ENCODE measurements at regions not wholly inside any gene's neighbourhood (a gene's known extent, or its start where the extent isn't known, plus 50 kb on each side); places are given as distances from the start of the nearest gene placed in this dataset.

DNA sequence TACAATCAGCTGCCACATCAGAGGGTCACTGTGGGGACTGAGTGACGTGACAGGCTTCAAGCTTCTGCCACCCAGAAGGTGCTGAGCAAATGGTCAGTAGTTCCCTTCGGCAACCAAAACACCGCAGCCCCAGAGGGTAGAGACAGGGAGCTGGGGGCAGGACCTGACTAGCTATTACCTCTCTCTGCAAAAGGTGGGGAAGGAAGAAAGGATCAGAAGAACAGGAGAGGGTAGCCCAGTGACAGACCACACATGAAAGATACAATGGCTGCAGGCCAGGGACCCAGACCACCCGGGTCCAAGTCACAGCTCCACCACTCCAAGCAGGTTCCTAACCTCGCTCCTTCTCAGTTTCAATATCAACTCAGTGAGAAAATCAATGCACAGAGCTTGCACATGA, 377.1 kb downstream of the NPHP4 start:
- TF ChIP-seq CTCF (IDR thresholded peaks at IDR 0.05 in 4 of 5, conservative IDR thresholded peaks at IDR 0.05 in 1 of 5) (no peak), POLR2A (IDR thresholded peaks at IDR 0.05) (no peak)

Measured in gastrocnemius medialis (tissue), 4 donors.